HCT116 (cell line): ENCODE measurements at regions not wholly inside any gene's neighbourhood (a gene's known extent, or its start where the extent isn't known, plus 50 kb on each side); places are given as distances from the start of the nearest gene placed in this dataset.

Experiments
- ATAC-seq: fragments of 200-7000 bp; cut with Tn5 transposase; 2 replicates; pipeline ENCODE4 v1.9.1; 2020; ENCODE audit warnings: mild to moderate bottlenecking, moderate library complexity
- BruUV-seq: library from RNA; stranded (reverse); fragments of 400-500 nt; replicated peaks from 2 replicates; lab custom pipeline; 2021; lab: Mats Ljungman, UMichigan
- CTCF ChIA-PET: fragments of 300-600 bp; sonication (Branson Sonifier 250); formaldehyde crosslinking; loops from one replicate; lab custom pipeline; 2021; ENCODE audit warnings: antibody characterized with exemption; lab: Charles Lee
- POLR2A ChIA-PET: fragments of 300-600, 350-600 bp; sonication (Branson Sonifier 250); formaldehyde crosslinking; loops from one replicate; lab custom pipeline; 2021; ENCODE audit warnings: antibody characterized with exemption; lab: Charles Lee
- RAD21 ChIA-PET, 2 experiments: fragments of 300-600 bp; sonication (Branson Sonifier 250); formaldehyde crosslinking; loops; one replicate each; lab custom pipeline; 2023; ENCODE audit warnings: low total read pairs in 2 of 2; ENCODE audit not compliant: uncharacterized antibody in 2 of 2, unreplicated experiment in 2 of 2, low non-redundant PET in 1 of 2; lab: Charles Lee
- DNase-seq: peaks from one replicate; pipeline ENCODE4 v3.0.0-alpha.2; 2010; ENCODE audit warnings: low read depth, low spot score
- H2AFZ ChIP-seq: fragments of 200-600 bp; shearing (Covaris generic), sonication (generic); 2 replicates; pipeline ENCODE4 v1.6.1; 2017; ENCODE audit warnings: low read depth, mixed run types, mixed read lengths, antibody characterized with exemption, low read length; ENCODE audit not compliant: poor library complexity, severe bottlenecking
- H3K27ac ChIP-seq: 2 replicates; pipeline ENCODE4 v1.5.1; 2012; ENCODE audit warnings: low read depth, low read length
- H3K27me3 ChIP-seq: fragments of 200-600 bp; sonication (generic); 2 replicates; pipeline ENCODE4 v1.6.1; 2016; ENCODE audit warnings: mixed run types, low read length, mixed read lengths; ENCODE audit not compliant: insufficient read depth
- H3K36me3 ChIP-seq, 2 experiments: fragments of 200-500 bp in 1 of 2; fragments of 200-600 bp in 1 of 2; sonication (Bioruptor generic) in 1 of 2; sonication (generic) in 1 of 2; 2 replicates each; pipeline versions ENCODE4 v1.5.1 to v1.6.1; 2014 to 2016; ENCODE audit warnings: low read length in 2 of 2, inconsistent platforms in 1 of 2, mixed read lengths in 1 of 2, mixed run types in 1 of 2; ENCODE audit not compliant: insufficient read depth in 2 of 2, control insufficient read depth in 1 of 2
- H3K4me1 ChIP-seq, 2 experiments: fragments of 200-600 bp in 1 of 2; sonication (generic) in 1 of 2; 2 replicates each; pipeline versions ENCODE4 v1.5.1 to v1.6.1; 2012 to 2017; ENCODE audit warnings: low read length in 2 of 2, inconsistent platforms in 1 of 2, mild to moderate bottlenecking in 1 of 2, mixed read lengths in 1 of 2, mixed run types in 1 of 2, moderate library complexity in 1 of 2; ENCODE audit not compliant: insufficient read depth in 2 of 2, control insufficient read depth in 1 of 2
- H3K4me2 ChIP-seq: fragments of 200-600 bp; sonication (generic); 2 replicates; pipeline ENCODE4 v1.6.1; 2017; ENCODE audit warnings: mixed run types, low read length, mixed read lengths
- H3K4me3 ChIP-seq, 2 experiments: fragments of 200-600 bp in 1 of 2; sonication (generic) in 1 of 2; replicated peaks in 1 of 2; 2 replicates each; pipeline ENCODE4 v1.5.1; 2011 to 2016; ENCODE audit warnings: low read length in 2 of 2, control low read depth in 1 of 2, low read depth in 1 of 2, mild to moderate bottlenecking in 1 of 2, mixed read lengths in 1 of 2, mixed run types in 1 of 2
- H3K79me2 ChIP-seq: fragments of 200-600 bp; sonication (generic); 2 replicates; pipeline ENCODE4 v1.6.1; 2017; ENCODE audit warnings: mild to moderate bottlenecking, mixed run types, low read length, moderate library complexity, mixed read lengths; ENCODE audit not compliant: insufficient read depth
- H3K9ac ChIP-seq: fragments of 200-600 bp; sonication (generic); 2 replicates; pipeline ENCODE4 v1.6.1; 2016; ENCODE audit warnings: low read length, mixed read lengths
- H3K9me2 ChIP-seq: fragments of 200-600 bp; sonication (generic), shearing (Covaris generic); 2 replicates; pipeline ENCODE4 v1.6.1; 2017; ENCODE audit warnings: mixed run types, mild to moderate bottlenecking, moderate library complexity; ENCODE audit not compliant: insufficient read depth
- H3K9me3 ChIP-seq, 2 experiments: fragments of 200-500 bp in 1 of 2; fragments of 200-600 bp in 1 of 2; sonication (Bioruptor generic) in 1 of 2; sonication (generic) in 1 of 2; 2 replicates each; pipeline ENCODE4 v1.6.1; 2014 to 2017; ENCODE audit warnings: low read length in 2 of 2, mixed read lengths in 2 of 2, inconsistent platforms in 1 of 2, low read depth in 1 of 2, mild to moderate bottlenecking in 1 of 2, mixed run types in 1 of 2, moderate library complexity in 1 of 2; ENCODE audit not compliant: control insufficient read depth in 1 of 2, insufficient read depth in 1 of 2
- H4K20me1 ChIP-seq: fragments of 200-600 bp; sonication (generic), shearing (Covaris generic); 2 replicates; pipeline ENCODE4 v1.6.1; 2017; ENCODE audit warnings: mixed run types, mild to moderate bottlenecking, moderate library complexity; ENCODE audit not compliant: insufficient read depth
- CEBPB ChIP-seq: IDR thresholded peaks from 2 replicates; pipeline ENCODE4 v1.6.1; 2012; ENCODE audit warnings: low read depth
- CTCF ChIP-seq, 3 experiments: fragments of 200-600 bp in 1 of 3; sonication (generic) in 1 of 3; IDR thresholded peaks in 2 of 3; conservative IDR thresholded peaks in 1 of 3; 2 replicates each; pipeline ENCODE4 v1.5.1; 2012 to 2017; ENCODE audit warnings: low read depth in 2 of 3, low read length in 2 of 3, antibody characterized with exemption in 1 of 3, borderline replicate concordance in 1 of 3, control low read depth in 1 of 3, mild to moderate bottlenecking in 1 of 3, mixed read lengths in 1 of 3, mixed run types in 1 of 3, moderate library complexity in 1 of 3; ENCODE audit not compliant: insufficient read depth in 1 of 3
- EGR1 ChIP-seq: IDR thresholded peaks from 2 replicates; pipeline ENCODE4 v1.6.1; 2012; ENCODE audit warnings: low read depth
- ELF1 ChIP-seq: IDR thresholded peaks from 2 replicates; pipeline ENCODE4 v1.6.1; 2012; ENCODE audit warnings: low read depth, borderline replicate concordance
- FOSL1 ChIP-seq: IDR thresholded peaks from 2 replicates; pipeline ENCODE4 v1.6.1; 2012; ENCODE audit warnings: low read depth
- JUND ChIP-seq: IDR thresholded peaks from 2 replicates; pipeline ENCODE4 v1.6.1; 2012
- MAX ChIP-seq: IDR thresholded peaks from 2 replicates; pipeline ENCODE4 v1.6.1; 2012
- POLR2A ChIP-seq: IDR thresholded peaks from 2 replicates; pipeline ENCODE4 v1.7.0; 2011; ENCODE audit warnings: borderline replicate concordance; ENCODE audit not compliant: insufficient read depth, insufficient read length; ENCODE audit errors: extremely low read depth
- POLR2AphosphoS5 ChIP-seq: IDR thresholded peaks from 2 replicates; pipeline ENCODE4 v1.6.1; 2011; ENCODE audit warnings: mild to moderate bottlenecking, low read depth, low read length, moderate library complexity
- RAD21 ChIP-seq: IDR thresholded peaks from 2 replicates; pipeline ENCODE4 v1.6.1; 2012; ENCODE audit warnings: low read depth, mild to moderate bottlenecking
- SP1 ChIP-seq: IDR thresholded peaks from 2 replicates; pipeline ENCODE4 v1.6.1; 2012; ENCODE audit warnings: low read depth
- SRF ChIP-seq: IDR thresholded peaks from 2 replicates; pipeline ENCODE4 v1.6.1; 2012; ENCODE audit warnings: low read depth
- TCF7L2 ChIP-seq: IDR thresholded peaks from 2 replicates; pipeline ENCODE4 v1.7.0; 2011; ENCODE audit warnings: borderline replicate concordance, inconsistent platforms; ENCODE audit not compliant: insufficient read depth, insufficient read length; ENCODE audit errors: extremely low read depth
- YY1 ChIP-seq: IDR thresholded peaks from 2 replicates; pipeline ENCODE4 v1.6.1; 2011; ENCODE audit warnings: low read length, low read depth, moderate library complexity, mild to moderate bottlenecking; ENCODE audit not compliant: insufficient replicate concordance; ENCODE audit errors: extremely low read depth
- ZBTB33 ChIP-seq: IDR thresholded peaks from 2 replicates; pipeline ENCODE4 v1.6.1; 2011; ENCODE audit warnings: mild to moderate bottlenecking, low read length, moderate library complexity; ENCODE audit not compliant: insufficient replicate concordance; ENCODE audit errors: extremely low read depth
- ZFX ChIP-seq: fragments of 450-650 bp; IDR thresholded peaks from 2 replicates; pipeline ENCODE4 v1.6.1; 2017
- ZNF274 ChIP-seq: fragments of 200-500 bp; sonication (Bioruptor generic); IDR thresholded peaks from 2 replicates; pipeline ENCODE4 v1.6.1; 2014; ENCODE audit warnings: mild to moderate bottlenecking, low read depth, low read length, inconsistent platforms
- intact Hi-C: fragments of 100-400 bp; cut with micrococcal nuclease; formaldehyde crosslinking; loops from 2 replicates; pipeline ENCODE4 v1.10.0; 2022

- POLR2A ChIA-PET: no interaction called here
- Histone ChIP-seq H3K9ac (no peak overlapping the region), H3K27ac (no peak overlapping the region), H3K4me3 (no peak overlapping the region), H3K9me3 (no peaks in the 10 kb centered on the region), H4K20me1 (no peaks in the 10 kb centered on the region), H3K36me3 (no peaks in the 10 kb centered on the region), H3K27me3 (peaks cover 34% of the 10 kb centered on the region; the same call in 1 of the 2 replicates)
- CTCF ChIA-PET: interaction anchor here (2.4 kb wide), 1 partner anchor 12 kb away, joined by 9 read pairs; no protein-coding TSS in a partner anchor
- no TSS peak for BruUV-seq
- no peak for DNase-seq
- intact Hi-C loops: no loop called here
- TF ChIP-seq ELF1: no peak
- TF ChIP-seq FOSL1: no peak
- TF ChIP-seq TCF7L2: no peak
- TF ChIP-seq EGR1: no peak
- TF ChIP-seq, all 23 proteins: peak for 0
- Histone ChIP-seq H3K4me2 (no peak overlapping the region), H3K79me2 (no peaks in the 10 kb centered on the region), H2AFZ (no peak overlapping the region), H3K9me2 (no peaks in the 10 kb centered on the region), H3K4me1 (no peaks in the 10 kb centered on the region)
- RAD21 ChIA-PET: no interaction called here
- ATAC-seq: no peak
Observed at GRCh38 chr10:47059606-47060311, 148.5 kb downstream of the PTPN20 start.

GRCh38 chr10:47060356-47060755, 149.1 kb downstream of the PTPN20 start:
- Histone ChIP-seq H3K9ac (no peak overlapping the region), H2AFZ (no peak overlapping the region), H3K9me2 (no peaks in the 10 kb centered on the region), H3K27me3 (peaks cover 34% of the 10 kb centered on the region; the same call in 1 of the 2 replicates), H3K9me3 (no peaks in the 10 kb centered on the region), H3K4me1 (no peaks in the 10 kb centered on the region), H3K27ac (no peak overlapping the region), H3K4me2 (no peak overlapping the region), H3K79me2 (no peaks in the 10 kb centered on the region), H4K20me1 (no peaks in the 10 kb centered on the region), H3K4me3 (no peak overlapping the region), H3K36me3 (no peaks in the 10 kb centered on the region)
- BruUV-seq: no TSS peak
- RAD21 ChIA-PET: no interaction called here
- POLR2A ChIA-PET: no interaction called here
- intact Hi-C loops: no loop called here
- CTCF ChIA-PET: interaction anchor here (2.4 kb wide), 1 partner anchor 13 kb away, joined by 9 read pairs; no protein-coding TSS in a partner anchor
- no peak for DNase-seq
- no peak for ATAC-seq
- TF ChIP-seq CTCF (IDR thresholded peaks at IDR 0.05 in 2 of 3, conservative IDR thresholded peaks at IDR 0.05 in 1 of 3; ENCODE audit: borderline replicate concordance in 1 of 3, insufficient read depth in 1 of 3, low read depth in 2 of 3, low read length in 2 of 3): no peak
- no peak for TF ChIP-seq POLR2AphosphoS5
- no peak for TF ChIP-seq ZBTB33
- no peak for TF ChIP-seq ZFX
- no peak for TF ChIP-seq POLR2A
- no peak for TF ChIP-seq EGR1
- TF ChIP-seq SRF: no peak
- TF ChIP-seq JUND: no peak
- TF ChIP-seq ZNF274: no peak
- TF ChIP-seq SP1: no peak
- no peak for TF ChIP-seq RAD21
- no peak for TF ChIP-seq FOSL1
- no peak for TF ChIP-seq CEBPB
- TF ChIP-seq YY1: no peak
- TF ChIP-seq MAX: no peak
